IMR-90 (cell line): ENCODE measurements at regions not wholly inside any gene's neighbourhood (a gene's known extent, or its start where the extent isn't known, plus 50 kb on each side); places are given as distances from the start of the nearest gene placed in this dataset.

Source experiments
- ATAC-seq: fragments of 200-7000 bp; cut with Tn5 transposase; 2 replicates; pipeline ENCODE4 v1.9.1; 2020; ENCODE audit warnings: low read depth, mild to moderate bottlenecking, moderate library complexity
- BruUV-seq: library from RNA; stranded (reverse); fragments of 400-500 nt; replicated peaks from 2 replicates; lab custom pipeline; 2021; lab: Mats Ljungman, UMichigan
- CTCF ChIA-PET: fragments of 300-600 bp; formaldehyde crosslinking; extraction: SDS; loops from one replicate; lab custom pipeline; 2021; ENCODE audit warnings: antibody characterized with exemption; lab: Yijun Ruan, JAX
- POLR2A ChIA-PET: fragments of 300-600 bp; sonication (Branson Sonifier 250); formaldehyde crosslinking; loops from one replicate; lab custom pipeline; 2022; ENCODE audit warnings: antibody characterized with exemption; ENCODE audit not compliant: unreplicated experiment; lab: Charles Lee
- DNase-seq: peaks from one replicate; pipeline ENCODE4 v3.0.0; 2013
- H2AFZ ChIP-seq: replicated peaks from 2 replicates; pipeline ENCODE3; 2013; ENCODE audit warnings: low read length, mild to moderate bottlenecking; ENCODE audit not compliant: poor library complexity
- H2AK5ac ChIP-seq: 2 replicates; pipeline ENCODE4 v1.6.1; 2013; ENCODE audit warnings: low read depth, low read length, inconsistent platforms
- H2AK9ac ChIP-seq: replicated peaks from 2 replicates; pipeline ENCODE3; 2013; ENCODE audit warnings: mild to moderate bottlenecking, low read depth, low read length, moderate library complexity; ENCODE audit not compliant: poor library complexity
- H2BK120ac ChIP-seq: 2 replicates; pipeline ENCODE4 v1.6.1; 2013; ENCODE audit warnings: low read depth, low read length, inconsistent platforms
- H2BK15ac ChIP-seq: 3 replicates; pipeline ENCODE4 v1.6.1; 2013; ENCODE audit warnings: low read depth, low read length, inconsistent platforms
- H2BK20ac ChIP-seq: 2 replicates; pipeline ENCODE4 v1.6.1; 2013; ENCODE audit warnings: low read depth, mild to moderate bottlenecking, inconsistent platforms, low read length, moderate library complexity
- H2BK5ac ChIP-seq: 2 replicates; pipeline ENCODE4 v1.6.1; 2013; ENCODE audit warnings: mild to moderate bottlenecking, low read depth, low read length, inconsistent platforms; ENCODE audit not compliant: poor library complexity, severe bottlenecking
- H3K14ac ChIP-seq: replicated peaks from 2 replicates; pipeline ENCODE4 v1.6.1; 2013; ENCODE audit warnings: low read depth, low read length, inconsistent platforms
- H3K18ac ChIP-seq: 2 replicates; pipeline ENCODE4 v1.6.1; 2013; ENCODE audit warnings: low read depth, low read length, control low read depth
- H3K23ac ChIP-seq: 2 replicates; pipeline ENCODE4 v1.6.1; 2013; ENCODE audit warnings: low read depth, low read length, inconsistent platforms
- H3K27ac ChIP-seq: 2 replicates; pipeline ENCODE4 v1.5.1; 2013; ENCODE audit warnings: mild to moderate bottlenecking, control low read depth, low read length; ENCODE audit not compliant: insufficient read depth
- H3K27me3 ChIP-seq: 2 replicates; pipeline ENCODE4 v1.6.1; 2013; ENCODE audit warnings: low read length; ENCODE audit not compliant: control insufficient read depth, insufficient read depth
- H3K36me3 ChIP-seq: 2 replicates; pipeline ENCODE4 v1.6.1; 2013; ENCODE audit warnings: low read length, mixed read lengths; ENCODE audit not compliant: control insufficient read depth, insufficient read depth
- H3K4ac ChIP-seq: 2 replicates; pipeline ENCODE4 v1.6.1; 2013; ENCODE audit warnings: low read depth, low read length, inconsistent platforms
- H3K4me1 ChIP-seq: 2 replicates; pipeline ENCODE4 v1.6.1; 2013; ENCODE audit warnings: low read length, mixed read lengths; ENCODE audit not compliant: control insufficient read depth, insufficient read depth
- H3K4me2 ChIP-seq: 2 replicates; pipeline ENCODE4 v1.6.1; 2013; ENCODE audit warnings: low read depth, mild to moderate bottlenecking, control low read depth, low read length, moderate library complexity
- H3K4me3 ChIP-seq: 2 replicates; pipeline ENCODE4 v1.5.1; 2013; ENCODE audit warnings: low read depth, mild to moderate bottlenecking, control low read depth, low read length, moderate library complexity; ENCODE audit not compliant: insufficient read depth
- H3K56ac ChIP-seq: 2 replicates; pipeline ENCODE4 v1.6.1; 2013; ENCODE audit warnings: low read length, inconsistent platforms; ENCODE audit not compliant: insufficient read depth; ENCODE audit errors: extremely low read depth
- H3K79me1 ChIP-seq, 2 experiments: 2 replicates each; pipeline ENCODE4 v1.6.1; 2013; ENCODE audit warnings: low read length in 2 of 2, inconsistent platforms in 1 of 2, low read depth in 1 of 2
- H3K9ac ChIP-seq: 2 replicates; pipeline ENCODE4 v1.6.1; 2013; ENCODE audit warnings: low read depth, low read length, control low read depth
- H3K9me1 ChIP-seq: 2 replicates; pipeline ENCODE4 v1.6.1; 2013; ENCODE audit warnings: low read length, inconsistent platforms; ENCODE audit not compliant: insufficient read depth
- H3K9me3 ChIP-seq: 2 replicates; pipeline ENCODE4 v1.6.1; 2013; ENCODE audit warnings: low read length; ENCODE audit not compliant: control insufficient read depth, insufficient read depth
- H4K20me1 ChIP-seq: 2 replicates; pipeline ENCODE4 v1.6.1; 2013; ENCODE audit warnings: low read length, inconsistent platforms; ENCODE audit not compliant: insufficient read depth
- H4K5ac ChIP-seq: 2 replicates; pipeline ENCODE4 v1.6.1; 2013; ENCODE audit warnings: mild to moderate bottlenecking, low read depth, low read length, control low read depth
- H4K8ac ChIP-seq, 2 experiments: 2 replicates each; pipeline ENCODE4 v1.6.1; 2013; ENCODE audit warnings: low read depth in 2 of 2, low read length in 2 of 2, control low read depth in 1 of 2, inconsistent platforms in 1 of 2
- H4K91ac ChIP-seq: 2 replicates; pipeline ENCODE4 v1.6.1; 2013; ENCODE audit warnings: low read depth, low read length, inconsistent platforms; ENCODE audit not compliant: insufficient read depth
- BHLHE40 ChIP-seq: fragments of 150-350 bp; IDR thresholded peaks from 2 replicates; pipeline ENCODE4 v1.6.1; 2016; ENCODE audit warnings: mild to moderate bottlenecking, low read depth, low read length
- CEBPB ChIP-seq: IDR thresholded peaks from 2 replicates; pipeline ENCODE4 v1.6.1; 2012; ENCODE audit warnings: low read depth, low read length, improper control_type of control experiment
- CHD1 ChIP-seq: IDR thresholded peaks from 2 replicates; pipeline ENCODE4 v1.6.1; 2012; ENCODE audit warnings: low read depth, low read length, improper control_type of control experiment
- ELK1 ChIP-seq: fragments of 150-350 bp; IDR thresholded peaks from 2 replicates; pipeline ENCODE4 v1.6.1; 2016; ENCODE audit warnings: low read depth, mild to moderate bottlenecking, low read length, moderate library complexity, borderline replicate concordance
- FOS ChIP-seq: fragments of 150-350 bp; IDR thresholded peaks from 2 replicates; pipeline ENCODE4 v1.6.1; 2016; ENCODE audit warnings: low read depth, low read length
- MAFK ChIP-seq: IDR thresholded peaks from 2 replicates; pipeline ENCODE4 v1.6.1; 2012; ENCODE audit warnings: low read depth, low read length, improper control_type of control experiment
- MAZ ChIP-seq: IDR thresholded peaks from 2 replicates; pipeline ENCODE4 v1.6.1; 2012; ENCODE audit warnings: low read depth, mild to moderate bottlenecking, low read length, improper control_type of control experiment, moderate library complexity, borderline replicate concordance
- NFE2L2 ChIP-seq: fragments of 150-350 bp; IDR thresholded peaks from 2 replicates; pipeline ENCODE4 v1.6.1; 2016; ENCODE audit warnings: low read depth, mild to moderate bottlenecking, low read length
- POLR2A ChIP-seq: IDR thresholded peaks from 2 replicates; pipeline ENCODE4 v1.6.1; 2012; ENCODE audit warnings: mild to moderate bottlenecking, low read depth, low read length
- RAD21 ChIP-seq: IDR thresholded peaks from 2 replicates; pipeline ENCODE4 v1.6.1; 2012; ENCODE audit warnings: low read length, improper control_type of control experiment
- RCOR1 ChIP-seq: IDR thresholded peaks from 2 replicates; pipeline ENCODE4 v1.6.1; 2012; ENCODE audit warnings: mild to moderate bottlenecking, low read length, improper control_type of control experiment; ENCODE audit not compliant: insufficient replicate concordance
- RFX5 ChIP-seq: IDR thresholded peaks from 2 replicates; pipeline ENCODE4 v1.8.0; 2012; ENCODE audit warnings: low read depth, mild to moderate bottlenecking, low read length, moderate library complexity
- SMC3 ChIP-seq: fragments of 150-350 bp; IDR thresholded peaks from 2 replicates; pipeline ENCODE4 v1.6.1; 2016; ENCODE audit warnings: low read depth, mild to moderate bottlenecking, antibody characterized with exemption, low read length, moderate library complexity
- USF2 ChIP-seq: fragments of 150-350 bp; IDR thresholded peaks from 2 replicates; pipeline ENCODE4 v1.6.1; 2017; ENCODE audit warnings: mild to moderate bottlenecking, antibody characterized with exemption, low read length, low read depth
- WGBS, 2 experiments: methylation state at CpG; one replicate each; pipeline versions ENCODE4 v1.1.5 to v1.1.7; 2013; ENCODE audit warnings: missing lambda C conversion rate in 2 of 2; ENCODE audit not compliant: insufficient read length in 1 of 2; ENCODE audit errors: extremely low coverage in 2 of 2; 5-methylcytosine and 5-hydroxymethylcytosine counted together
- dilution Hi-C: fragments of 300-500 bp; cut with HindIII; formaldehyde crosslinking; loops from one replicate; pipeline ENCODE4 v1.14.3; 2018; ENCODE audit warnings: low sequenced_read_pairs; ENCODE audit not compliant: unreplicated experiment
- in situ Hi-C: fragments of 300-500 bp; cut with MboI; formaldehyde crosslinking; loops from 3 replicates; pipeline ENCODE4 v1.14.3; 2019; ENCODE audit warnings: low sequenced_read_pairs, inconsistent platforms, mixed read lengths
- intact Hi-C: fragments of 100-400 bp; cut with micrococcal nuclease; formaldehyde crosslinking; loops from 2 replicates; pipeline ENCODE4 v1.10.0; 2022
- TF ChIP-seq, protein P1 (sequence below): conservative IDR thresholded peaks from 2 replicates; pipeline ENCODE4 v1.5.1; 2012; ENCODE audit warnings: mild to moderate bottlenecking, low read depth, low read length, improper control_type of control experiment

DNA sequence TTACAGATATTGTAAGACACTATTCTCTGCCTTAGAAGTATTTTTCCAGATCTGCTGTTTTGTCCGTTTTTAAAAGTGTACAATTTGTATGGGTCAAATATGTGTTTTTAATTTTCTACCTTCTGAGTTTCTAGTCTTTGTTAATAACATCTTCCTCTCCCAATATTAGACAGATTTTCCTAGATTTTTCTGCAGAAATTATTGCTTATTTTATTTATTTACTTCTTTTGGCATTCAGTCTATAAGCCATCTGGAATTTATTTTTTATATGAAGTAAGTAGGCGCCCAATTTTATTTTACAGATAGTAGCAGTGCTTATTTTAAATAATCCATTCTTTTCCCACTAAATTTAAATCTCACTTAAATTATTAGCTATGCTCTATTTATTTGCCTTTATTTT, 103.1 kb upstream of the PLEKHG1 start:
- no CpG with 5 or more reads among the region's 2 CpGs for WGBS, 2 experiments
- BruUV-seq, result no TSS peak
- Histone ChIP-seq H3K9ac (no peak overlapping the region), H2BK120ac (no peak overlapping the region), H3K14ac (no peak overlapping the region), H3K36me3 (no peaks in the 10 kb centered on the region), H3K23ac (no peak overlapping the region), H3K9me1 (no peaks in the 10 kb centered on the region), H4K20me1 (no peaks in the 10 kb centered on the region), H3K56ac (no peak overlapping the region), H2AK5ac (no peak overlapping the region), H3K4ac (no peak overlapping the region), H2BK20ac (no peak overlapping the region), H3K9me3 (no peaks in the 10 kb centered on the region), H4K5ac (no peak overlapping the region), H3K27me3 (no peaks in the 10 kb centered on the region), H2BK15ac (no peak overlapping the region), H2AK9ac (no peak overlapping the region), H3K4me1 (no peaks in the 10 kb centered on the region), H3K4me3 (no peak overlapping the region), H3K4me2 (no peak overlapping the region), H2AFZ (no peak overlapping the region), H4K91ac (no peak overlapping the region), H4K8ac (no peak overlapping the region), H3K18ac (no peak overlapping the region), H3K79me1 (no peaks in the 10 kb centered on the region), H2BK5ac (no peak overlapping the region), H3K27ac (no peak overlapping the region)
- no peak for DNase-seq
- ChIA-PET CTCF (no interaction called here), POLR2A (no interaction called here)
- in situ Hi-C loops (no loop called here), intact Hi-C loops (no loop called here), dilution Hi-C loops (no loop called here)
- no peak for ATAC-seq
- TF ChIP-seq SMC3 (no peak), FOS (no peak), MAZ (no peak), POLR2A (no peak), ELK1 (no peak), MAFK (no peak), USF2 (no peak), RAD21 (no peak), NFE2L2 (no peak), BHLHE40 (no peak), RCOR1 (no peak), CEBPB (no peak), RFX5 (no peak), CHD1 (no peak)
- TF ChIP-seq, protein P1, sequence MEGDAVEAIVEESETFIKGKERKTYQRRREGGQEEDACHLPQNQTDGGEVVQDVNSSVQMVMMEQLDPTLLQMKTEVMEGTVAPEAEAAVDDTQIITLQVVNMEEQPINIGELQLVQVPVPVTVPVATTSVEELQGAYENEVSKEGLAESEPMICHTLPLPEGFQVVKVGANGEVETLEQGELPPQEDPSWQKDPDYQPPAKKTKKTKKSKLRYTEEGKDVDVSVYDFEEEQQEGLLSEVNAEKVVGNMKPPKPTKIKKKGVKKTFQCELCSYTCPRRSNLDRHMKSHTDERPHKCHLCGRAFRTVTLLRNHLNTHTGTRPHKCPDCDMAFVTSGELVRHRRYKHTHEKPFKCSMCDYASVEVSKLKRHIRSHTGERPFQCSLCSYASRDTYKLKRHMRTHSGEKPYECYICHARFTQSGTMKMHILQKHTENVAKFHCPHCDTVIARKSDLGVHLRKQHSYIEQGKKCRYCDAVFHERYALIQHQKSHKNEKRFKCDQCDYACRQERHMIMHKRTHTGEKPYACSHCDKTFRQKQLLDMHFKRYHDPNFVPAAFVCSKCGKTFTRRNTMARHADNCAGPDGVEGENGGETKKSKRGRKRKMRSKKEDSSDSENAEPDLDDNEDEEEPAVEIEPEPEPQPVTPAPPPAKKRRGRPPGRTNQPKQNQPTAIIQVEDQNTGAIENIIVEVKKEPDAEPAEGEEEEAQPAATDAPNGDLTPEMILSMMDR, result no peak
